H1 (cell line): ENCODE measurements at regions not wholly inside any gene's neighbourhood (a gene's known extent, or its start where the extent isn't known, plus 50 kb on each side); places are given as distances from the start of the nearest gene placed in this dataset.

Source experiments
- BACH1 ChIP-seq: IDR thresholded peaks from 2 replicates; pipeline ENCODE4 v1.6.1; 2012; ENCODE audit warnings: low read length, improper control_type of control experiment

DNA sequence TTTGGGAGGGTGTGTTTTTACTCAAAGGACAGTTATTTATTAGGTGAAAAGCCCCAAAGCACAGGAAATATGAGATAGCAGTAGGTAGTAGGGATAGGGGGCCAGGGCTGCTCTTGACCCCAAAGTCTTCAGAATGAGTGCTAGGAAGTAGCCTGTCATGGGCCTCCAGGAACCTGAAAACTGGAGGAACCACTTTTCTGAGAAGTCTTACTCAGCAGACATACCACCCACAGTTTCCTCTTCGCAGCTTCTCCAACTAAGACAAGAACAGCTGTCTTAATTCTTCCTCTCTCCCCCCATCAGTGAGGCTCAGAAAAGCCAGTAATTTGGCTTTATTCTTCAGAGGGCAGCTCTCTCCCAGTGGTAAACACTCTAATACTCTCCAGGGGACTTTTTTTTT is 84.0 kb upstream of the CTSC start (continued):
- TF ChIP-seq BACH1: no peak
- TF ChIP-seq, all 59 proteins: peak for 2
